K562 (cell line): ENCODE measurements at regions not wholly inside any gene's neighbourhood (a gene's known extent, or its start where the extent isn't known, plus 50 kb on each side); places are given as distances from the start of the nearest gene placed in this dataset.

Source experiments
- CHAMP1 ChIP-seq: fragments of 450-650 bp; IDR thresholded peaks from 2 replicates; pipeline ENCODE4 v1.6.1; 2016; ENCODE audit warnings: mild to moderate bottlenecking
- HEY1 ChIP-seq: fragments of 250-450 bp; sonication (Bioruptor Pico); IDR thresholded peaks from 2 replicates; pipeline ENCODE4 v1.5.0; 2020; ENCODE audit warnings: mild to moderate bottlenecking, moderate library complexity, borderline replicate concordance
- HNRNPUL1 ChIP-seq: fragments of 200-400 bp; formaldehyde crosslinking; IDR thresholded peaks from 2 replicates; pipeline ENCODE4 v1.6.1; 2017; ENCODE audit warnings: low read length
- LCOR ChIP-seq: sonication (generic); formaldehyde crosslinking; IDR thresholded peaks from 2 replicates; pipeline ENCODE4 v1.8.0; 2022; ENCODE audit warnings: mild to moderate bottlenecking, missing genetic modification reagents
- MEIS2 ChIP-seq: fragments of 450-650 bp; IDR thresholded peaks from 2 replicates; pipeline ENCODE4 v1.6.1; 2014; ENCODE audit warnings: mild to moderate bottlenecking; ENCODE audit not compliant: partially characterized antibody
- MTA2 ChIP-seq: fragments of 450-650 bp; IDR thresholded peaks from 2 replicates; pipeline ENCODE4 v1.6.1; 2016; ENCODE audit warnings: low read depth
- NFIX ChIP-seq: fragments of 250-450 bp; sonication (Bioruptor Pico); IDR thresholded peaks from 2 replicates; pipeline ENCODE4 v1.4.0; 2020; ENCODE audit warnings: low read depth, mild to moderate bottlenecking, moderate library complexity
- PKNOX1 ChIP-seq: fragments of 450-650 bp; IDR thresholded peaks from 2 replicates; pipeline ENCODE4 v1.6.1; 2016
- PTTG1 ChIP-seq: fragments of 450-650 bp; IDR thresholded peaks from 2 replicates; pipeline ENCODE4 v1.6.1; 2016; ENCODE audit warnings: low read depth, mild to moderate bottlenecking, missing genetic modification characterization, missing compliant biosample characterization
- ZBTB17 ChIP-seq: fragments of 450-650 bp; formaldehyde crosslinking; IDR thresholded peaks from 2 replicates; pipeline ENCODE4 v1.4.0; 2020; ENCODE audit warnings: mild to moderate bottlenecking
- ZNF431 ChIP-seq: sonication (generic); formaldehyde crosslinking; IDR thresholded peaks from 2 replicates; pipeline ENCODE4 v1.8.0; 2022; ENCODE audit warnings: mild to moderate bottlenecking, missing genetic modification reagents
- ZNF551 ChIP-seq: fragments of 250-450 bp; sonication (Bioruptor Pico); IDR thresholded peaks from 2 replicates; pipeline ENCODE4 v1.5.0; 2021; ENCODE audit warnings: mild to moderate bottlenecking, moderate library complexity
- TF ChIP-seq, protein P1 (sequence below), 2 experiments: fragments of 450-650 bp; formaldehyde crosslinking in 1 of 2; IDR thresholded peaks; 2 replicates each; pipeline versions ENCODE4 v1.4.0 to v1.6.1; 2014 to 2020; ENCODE audit warnings: mild to moderate bottlenecking in 2 of 2, borderline replicate concordance in 1 of 2, low read depth in 1 of 2

DNA sequence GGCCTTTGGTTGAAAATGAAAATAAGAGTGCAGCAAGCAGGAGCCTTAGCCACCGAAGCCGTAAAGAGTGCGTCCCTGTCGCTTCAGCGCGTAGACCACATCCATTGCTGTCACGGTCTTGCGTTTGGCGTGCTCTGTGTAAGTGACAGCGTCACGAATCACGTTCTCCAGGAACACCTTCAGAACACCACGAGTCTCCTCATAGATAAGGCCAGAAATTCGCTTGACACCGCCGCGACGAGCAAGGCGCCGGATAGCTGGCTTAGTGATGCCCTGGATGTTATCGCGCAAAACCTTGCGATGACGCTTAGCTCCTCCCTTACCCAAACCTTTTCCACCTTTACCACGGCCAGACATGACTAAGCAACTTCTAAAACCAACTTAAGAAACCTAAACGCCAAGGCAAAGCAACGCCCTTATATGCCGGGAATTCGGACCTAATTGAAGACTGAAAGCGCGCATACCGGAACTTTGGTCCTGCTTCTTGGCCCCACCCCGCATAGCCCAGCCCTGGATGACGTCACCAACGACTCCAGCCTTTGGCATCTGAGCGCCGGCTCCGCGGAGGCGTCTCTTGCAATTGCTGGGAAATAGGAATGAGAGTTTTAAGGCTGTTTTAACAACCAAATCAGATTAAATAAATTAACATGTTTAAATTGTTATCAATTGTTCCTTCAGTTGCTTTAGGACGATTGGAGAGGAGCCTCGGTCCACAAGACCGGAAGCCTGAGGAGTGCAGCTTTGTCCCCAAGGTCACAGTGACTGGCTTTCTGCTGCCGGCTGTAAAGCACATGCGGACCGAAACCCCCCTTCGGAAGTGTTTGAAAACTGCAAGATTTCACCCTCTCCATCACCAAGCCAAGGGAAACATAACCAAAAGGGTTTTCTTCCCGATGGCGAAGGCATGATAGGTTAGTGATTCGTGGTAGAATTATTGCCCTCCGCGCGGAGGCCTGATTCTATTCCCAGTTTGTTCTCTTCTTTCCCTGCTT is 79.6 kb upstream of the BTN3A2 start (continued):
- TF ChIP-seq HEY1 (CRISPR knock-in tag) = peak; percentile 58; the same call in 1 of the 2 replicates
- TF ChIP-seq PKNOX1 = peak; percentile 87
- peak; percentile 99 for TF ChIP-seq LCOR
- peak; percentile 64 for TF ChIP-seq CHAMP1
- TF ChIP-seq, protein P1, sequence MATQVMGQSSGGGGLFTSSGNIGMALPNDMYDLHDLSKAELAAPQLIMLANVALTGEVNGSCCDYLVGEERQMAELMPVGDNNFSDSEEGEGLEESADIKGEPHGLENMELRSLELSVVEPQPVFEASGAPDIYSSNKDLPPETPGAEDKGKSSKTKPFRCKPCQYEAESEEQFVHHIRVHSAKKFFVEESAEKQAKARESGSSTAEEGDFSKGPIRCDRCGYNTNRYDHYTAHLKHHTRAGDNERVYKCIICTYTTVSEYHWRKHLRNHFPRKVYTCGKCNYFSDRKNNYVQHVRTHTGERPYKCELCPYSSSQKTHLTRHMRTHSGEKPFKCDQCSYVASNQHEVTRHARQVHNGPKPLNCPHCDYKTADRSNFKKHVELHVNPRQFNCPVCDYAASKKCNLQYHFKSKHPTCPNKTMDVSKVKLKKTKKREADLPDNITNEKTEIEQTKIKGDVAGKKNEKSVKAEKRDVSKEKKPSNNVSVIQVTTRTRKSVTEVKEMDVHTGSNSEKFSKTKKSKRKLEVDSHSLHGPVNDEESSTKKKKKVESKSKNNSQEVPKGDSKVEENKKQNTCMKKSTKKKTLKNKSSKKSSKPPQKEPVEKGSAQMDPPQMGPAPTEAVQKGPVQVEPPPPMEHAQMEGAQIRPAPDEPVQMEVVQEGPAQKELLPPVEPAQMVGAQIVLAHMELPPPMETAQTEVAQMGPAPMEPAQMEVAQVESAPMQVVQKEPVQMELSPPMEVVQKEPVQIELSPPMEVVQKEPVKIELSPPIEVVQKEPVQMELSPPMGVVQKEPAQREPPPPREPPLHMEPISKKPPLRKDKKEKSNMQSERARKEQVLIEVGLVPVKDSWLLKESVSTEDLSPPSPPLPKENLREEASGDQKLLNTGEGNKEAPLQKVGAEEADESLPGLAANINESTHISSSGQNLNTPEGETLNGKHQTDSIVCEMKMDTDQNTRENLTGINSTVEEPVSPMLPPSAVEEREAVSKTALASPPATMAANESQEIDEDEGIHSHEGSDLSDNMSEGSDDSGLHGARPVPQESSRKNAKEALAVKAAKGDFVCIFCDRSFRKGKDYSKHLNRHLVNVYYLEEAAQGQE (IDR thresholded peaks at IDR 0.05; ENCODE audit: borderline replicate concordance) = peak; percentile 47; the same call in 1 of the 2 replicates
- TF ChIP-seq, protein P1 (CRISPR knock-in tag; IDR thresholded peaks at IDR 0.05; ENCODE audit: low read depth) = no peak; the same call in 1 of the 2 replicates
- TF ChIP-seq MEIS2 = peak; percentile 77
- no peak for TF ChIP-seq PTTG1
- no peak for TF ChIP-seq ZNF431
- TF ChIP-seq ZNF551 (CRISPR knock-in tag) = no peak
- TF ChIP-seq NFIX (CRISPR knock-in tag) = 0 out of 2 replicates have a peak, but pooled peaks have one; percentile 16
- peak; percentile 94 for TF ChIP-seq ZBTB17 (CRISPR knock-in tag)
- peak; percentile 55 for TF ChIP-seq MTA2
- TF ChIP-seq HNRNPUL1 = peak; percentile 96
